NCI-H146 treated with DMSO at 0.1 percent for 48 hours (cell line): ENCODE measurements at regions not wholly inside any gene's neighbourhood (a gene's known extent, or its start where the extent isn't known, plus 50 kb on each side); places are given as distances from the start of the nearest gene placed in this dataset.

Source experiments
- DNase-seq: peaks from one replicate; lab custom pipeline; 2025; ENCODE audit not compliant: unreplicated experiment; lab: John Stamatoyannopoulos, UW

DNA sequence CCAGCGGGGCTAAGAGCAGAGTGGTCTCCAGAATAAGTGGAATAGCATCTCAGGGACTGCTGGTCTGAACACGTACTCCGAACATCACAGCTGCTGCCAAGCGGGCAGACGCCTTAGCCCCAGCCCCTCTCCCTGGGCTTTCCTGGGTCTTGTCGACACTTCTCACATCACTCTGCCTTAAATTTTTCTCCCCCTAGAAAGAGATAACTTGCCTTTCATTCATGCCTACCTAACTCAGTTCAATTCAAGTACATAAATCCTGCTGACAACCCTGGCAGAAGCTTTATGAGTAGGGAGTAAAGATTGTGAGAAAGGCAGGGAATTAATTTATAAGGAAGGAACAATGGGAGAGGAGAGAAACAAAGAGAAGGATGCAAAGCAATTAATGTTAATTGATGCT lies 202.9 kb upstream of the TNP1 start:
- no peak for DNase-seq

DNA sequence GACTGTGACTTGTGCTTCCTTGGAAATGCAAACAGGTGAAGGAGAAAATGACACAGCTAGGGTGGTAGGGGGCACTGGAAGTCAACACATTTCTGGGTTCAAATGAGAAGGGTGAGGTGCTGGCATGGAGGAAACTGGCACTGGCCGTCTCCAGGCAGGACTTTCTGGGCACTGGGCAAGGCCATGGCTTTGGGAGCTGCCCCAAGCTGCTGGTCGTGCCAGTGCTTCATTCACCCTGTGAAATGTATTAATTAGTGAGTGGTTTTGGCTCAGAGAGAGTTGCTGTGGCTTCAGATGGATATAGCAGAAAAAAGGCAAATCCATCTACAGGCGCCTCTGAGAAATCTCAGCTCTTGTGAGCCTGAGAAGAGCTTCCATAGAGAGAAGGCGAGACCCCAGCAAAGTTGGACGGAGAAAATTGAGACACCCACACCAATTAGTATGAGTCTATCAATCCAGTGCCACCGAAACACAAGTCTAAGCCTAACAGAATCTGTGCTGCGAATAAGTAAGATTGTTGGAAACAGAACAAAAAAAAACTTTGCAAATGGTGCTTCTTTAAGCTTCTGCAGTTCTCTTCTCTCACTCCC lies 202.1 kb upstream of the TNP1 start:
- no peak for DNase-seq

DNA sequence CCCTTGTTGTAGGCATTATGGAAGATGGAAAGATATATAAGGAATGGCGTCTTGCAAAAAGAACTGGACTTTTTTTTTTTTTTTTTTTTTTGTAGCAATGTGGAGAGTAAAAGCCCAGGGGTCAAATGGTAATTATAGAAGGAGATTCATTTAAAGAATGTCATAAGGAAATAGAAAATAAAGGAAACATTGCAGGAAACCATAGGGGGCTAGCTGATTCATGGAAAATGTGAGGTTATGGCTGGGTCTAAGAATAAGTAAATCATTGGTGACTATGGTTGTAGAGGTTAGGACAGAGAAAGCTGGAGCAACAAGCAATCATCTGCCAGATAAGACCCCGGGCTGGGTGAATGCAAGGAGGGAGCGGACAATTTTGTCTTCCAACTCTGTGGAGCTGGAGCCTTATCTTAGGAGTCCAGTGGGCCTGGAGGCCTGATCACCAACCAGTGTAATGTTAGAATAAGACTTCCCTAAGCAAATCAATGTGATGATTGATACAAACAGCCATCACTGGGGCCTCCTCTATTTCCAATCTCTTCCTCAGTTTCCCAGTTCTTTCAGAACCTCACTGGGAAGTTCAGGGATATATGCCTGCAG lies 201.2 kb upstream of the TNP1 start:
- no peak for DNase-seq

DNA sequence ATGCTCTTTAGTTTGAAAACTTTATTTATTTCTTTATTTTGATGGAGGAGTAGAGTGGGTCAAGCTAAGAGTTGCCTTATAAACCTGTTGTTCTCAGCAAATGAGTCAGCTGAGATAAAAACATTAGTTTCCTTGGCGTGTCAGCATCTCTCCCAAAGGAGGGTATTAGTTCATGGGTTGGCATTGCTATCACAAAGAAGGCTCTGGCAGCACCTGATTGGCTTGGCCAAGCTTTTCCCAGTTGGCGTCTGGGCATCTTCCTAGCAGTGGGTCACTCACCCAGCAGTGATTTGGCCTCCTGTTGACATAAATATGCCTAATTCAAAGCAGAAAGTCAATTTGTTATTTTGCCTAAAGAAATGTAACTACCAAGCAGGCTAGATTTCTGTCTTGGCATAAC lies 200.7 kb upstream of the TNP1 start:
- no peak for DNase-seq

GRCh38 chr2:217058791-217059755 lies 199.2 kb upstream of the TNP1 start:
- no peak for DNase-seq

DNA sequence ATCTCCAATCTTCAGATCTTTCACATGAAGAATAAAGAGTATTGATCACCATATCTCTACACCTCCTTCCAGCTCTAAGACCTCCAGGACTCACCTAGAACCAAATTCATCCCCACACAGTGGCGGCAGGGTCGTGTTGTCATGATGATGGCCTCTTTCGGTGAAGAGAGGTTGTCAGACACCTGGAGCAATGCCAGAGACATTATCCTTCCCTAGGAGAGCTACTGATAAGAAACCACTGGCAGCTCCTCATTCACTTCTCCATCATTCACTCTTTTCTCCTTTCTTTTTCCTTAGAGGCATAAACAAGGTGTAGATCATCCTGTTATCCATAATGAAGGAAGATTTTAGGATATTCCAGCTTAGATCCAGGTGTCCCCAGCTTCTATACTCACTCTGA lies 197.9 kb upstream of the TNP1 start:
- no peak for DNase-seq

GRCh38 chr2:217055624-217056023 lies 195.8 kb upstream of the TNP1 start:
- no peak for DNase-seq

- peak; percentile 11 for DNase-seq
These were observed 194.9 kb upstream of the TNP1 start for GRCh38 chr2:217054791-217055190.

DNA sequence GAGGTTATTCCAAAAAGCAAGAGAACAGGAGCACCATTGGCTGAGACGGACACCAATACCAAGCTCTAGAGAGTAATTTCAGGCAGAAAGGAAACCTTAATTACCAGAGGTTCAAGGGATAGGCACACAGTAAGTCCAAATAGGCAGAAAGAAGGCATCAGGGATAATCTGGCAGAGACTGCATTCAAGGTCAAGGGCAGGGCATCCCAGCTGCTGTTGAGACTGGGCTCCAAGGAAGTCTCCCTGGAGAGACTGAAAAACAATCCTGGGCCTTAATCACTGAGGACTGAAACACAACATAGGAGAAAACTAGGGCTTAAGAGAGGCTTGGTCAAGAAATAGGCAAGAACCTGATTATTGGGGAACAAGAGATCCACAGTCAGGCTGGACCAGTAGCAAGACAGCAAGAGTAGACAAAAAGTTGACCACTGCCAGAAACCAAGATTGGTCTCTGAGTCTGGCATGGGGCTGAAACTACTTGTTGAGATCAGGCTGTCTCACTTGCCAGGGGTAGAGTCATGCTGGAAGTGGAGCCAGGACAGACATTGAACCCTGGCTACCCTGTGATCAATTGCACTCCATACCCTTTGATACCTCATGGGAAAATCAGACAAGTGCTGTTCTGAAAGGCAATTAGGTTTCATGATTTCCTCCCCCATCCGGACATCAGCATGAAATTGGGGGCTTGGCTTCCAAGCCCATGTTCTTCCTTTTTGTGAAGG lies 193.2 kb upstream of the TNP1 start:
- no peak for DNase-seq

DNA sequence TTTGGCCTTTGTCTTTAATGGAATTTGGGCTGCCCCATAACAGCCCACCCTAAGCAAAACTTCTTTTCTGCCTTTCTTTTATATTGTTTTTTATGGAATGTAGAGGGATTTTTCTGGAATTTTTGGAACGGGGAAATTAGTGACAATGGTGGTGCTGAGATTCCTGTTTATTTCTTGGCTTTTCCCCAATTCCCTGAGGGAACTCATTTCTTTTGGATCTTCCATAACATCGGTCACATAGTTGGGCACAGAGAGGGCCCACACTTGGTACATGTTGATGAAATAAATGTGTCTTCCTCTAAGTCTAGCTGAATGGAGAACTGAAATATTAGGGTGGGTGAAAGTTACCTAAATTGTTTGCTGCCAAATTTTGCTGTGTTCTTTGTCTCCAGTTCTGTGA lies 191.6 kb upstream of the TNP1 start:
- DNase-seq, result no peak

GRCh38 chr2:217049956-217050355 lies 190.1 kb upstream of the TNP1 start:
- no peak for DNase-seq

GRCh38 chr2:217049422-217049821 lies 189.6 kb upstream of the TNP1 start:
- peak; percentile 37 for DNase-seq

- peak; percentile 33 for DNase-seq
These were observed 188.9 kb upstream of the TNP1 start for GRCh38 chr2:217048730-217049129.

- DNase-seq, result no peak
These were observed 187.8 kb upstream of the TNP1 start for GRCh38 chr2:217047631-217048030.

DNA sequence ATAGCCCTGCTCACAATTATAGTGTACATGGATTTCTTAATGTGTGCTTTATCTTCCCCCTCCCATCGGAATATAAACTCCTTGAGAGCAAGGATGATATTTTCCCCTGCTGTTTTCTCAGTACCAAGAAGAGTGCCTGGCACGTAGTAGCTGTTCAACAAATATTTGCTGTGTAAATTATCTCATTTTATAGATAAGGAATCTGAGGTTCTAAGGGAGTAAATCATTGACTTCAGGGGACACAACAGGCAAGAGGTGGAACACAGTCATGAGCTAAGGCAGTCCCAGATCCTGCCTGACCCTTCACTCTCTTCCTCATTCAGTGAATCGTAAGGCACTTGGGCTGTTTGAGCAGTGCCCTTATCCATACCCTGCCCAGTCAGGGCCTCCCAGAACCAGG lies 187.3 kb upstream of the TNP1 start:
- no peak for DNase-seq

GRCh38 chr2:217045700-217046475 lies 186.0 kb upstream of the TNP1 start:
- no peak for DNase-seq

- DNase-seq, result no peak
These were observed 180.2 kb upstream of the TNP1 start for GRCh38 chr2:217040099-217040498.

- no peak for DNase-seq
These were observed 178.1 kb upstream of the TNP1 start for GRCh38 chr2:217038001-217038400.

GRCh38 chr2:217037353-217037752 lies 177.5 kb upstream of the TNP1 start:
- DNase-seq, result no peak

DNA sequence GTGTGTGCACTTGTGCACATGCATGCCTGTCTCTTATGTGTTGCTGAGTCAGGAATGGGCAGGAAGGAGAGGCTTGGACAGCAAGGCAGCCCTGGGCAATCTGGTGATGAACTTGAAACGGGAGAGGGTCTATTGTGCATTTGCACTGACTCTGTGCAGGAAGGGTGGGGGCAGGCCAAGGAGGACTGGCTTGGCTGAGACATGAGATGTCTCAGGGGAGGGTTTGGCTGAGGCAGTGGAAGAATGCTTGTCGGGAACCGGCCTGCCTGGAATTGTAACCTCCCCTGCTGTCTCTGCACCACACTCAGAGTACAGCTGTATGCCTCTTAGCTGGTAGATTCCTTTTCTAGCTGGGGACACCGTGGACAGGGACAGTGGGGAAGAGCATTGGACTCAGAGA lies 176.1 kb upstream of the TNP1 start:
- no peak for DNase-seq

GRCh38 chr2:217033186-217033585 lies 173.3 kb upstream of the TNP1 start:
- no peak for DNase-seq
